Natural killer cell (primary cell): ENCODE measurements at regions not wholly inside any gene's neighbourhood (a gene's known extent, or its start where the extent isn't known, plus 50 kb on each side); places are given as distances from the start of the nearest gene placed in this dataset.

Source experiments
- ATAC-seq, 3 donors: fragments of 150-1000 bp in 2 of 3; fragments of 200-7000 bp in 1 of 3; cut with Tn5 transposase; 1 replicate in 1 of 3; 2 replicates in 2 of 3; pipeline ENCODE4 v1.10.0; 2021; ENCODE audit warnings: mild to moderate bottlenecking in 2 of 3, moderate library complexity in 2 of 3
- DNase-seq, 2 donors: peaks; one replicate each; pipeline versions ENCODE4 v3.0.0 to v3.0.0-alpha.2; 2013 to 2021; ENCODE audit warnings: mixed read lengths in 1 of 2
- H3K27ac ChIP-seq: one replicate; pipeline ENCODE4 v1.5.1; 2013; ENCODE audit warnings: mild to moderate bottlenecking, low read length
- H3K27me3 ChIP-seq: one replicate; pipeline ENCODE4 v1.6.1; 2013; ENCODE audit warnings: low read length; ENCODE audit not compliant: control insufficient read depth, insufficient read depth
- H3K36me3 ChIP-seq: one replicate; pipeline ENCODE4 v1.6.1; 2013; ENCODE audit warnings: low read length; ENCODE audit not compliant: control insufficient read depth, insufficient read depth
- H3K4me1 ChIP-seq: one replicate; pipeline ENCODE4 v1.6.1; 2013; ENCODE audit warnings: low read length; ENCODE audit not compliant: control insufficient read depth, insufficient read depth
- H3K4me3 ChIP-seq: one replicate; pipeline ENCODE4 v1.5.1; 2013; ENCODE audit warnings: low read length
- H3K9me3 ChIP-seq: one replicate; pipeline ENCODE4 v1.6.1; 2013; ENCODE audit warnings: low read length; ENCODE audit not compliant: control insufficient read depth, insufficient read depth
- H3K27ac Mint-ChIP-seq, 2 donors: one replicate each; pipeline ENCODE4 v1.8.0; 2022; ENCODE audit warnings: mild to moderate bottlenecking in 2 of 2, mixed read lengths in 2 of 2, moderate library complexity in 1 of 2
- H3K27me3 Mint-ChIP-seq, 2 donors: one replicate each; pipeline ENCODE4 v1.8.0; 2022; ENCODE audit warnings: low read depth in 2 of 2, mixed read lengths in 2 of 2
- H3K36me3 Mint-ChIP-seq: one replicate; pipeline ENCODE4 v1.8.0; 2022; ENCODE audit warnings: mixed read lengths
- H3K4me1 Mint-ChIP-seq, 2 donors: one replicate each; pipeline ENCODE4 v1.8.0; 2022; ENCODE audit warnings: mixed read lengths in 2 of 2
- H3K4me3 Mint-ChIP-seq: one replicate; pipeline ENCODE4 v1.8.0; 2022; ENCODE audit warnings: mild to moderate bottlenecking, moderate library complexity, mixed read lengths
- H3K9me3 Mint-ChIP-seq, 2 donors: one replicate each; pipeline ENCODE4 v1.8.0; 2022; ENCODE audit warnings: mixed read lengths in 2 of 2
- WGBS: methylation state at CpG from one replicate; pipeline ENCODE4 v1.1.7; 2013; ENCODE audit warnings: missing lambda C conversion rate; ENCODE audit not compliant: insufficient coverage; 5-methylcytosine and 5-hydroxymethylcytosine counted together
- intact Hi-C: fragments of 100-400 bp; cut with micrococcal nuclease; formaldehyde crosslinking; loops from one replicate; pipeline ENCODE4 v1.14.2; 2022
- TF ChIP-seq, protein P1 (sequence below): fragments of 200-600 bp; IDR thresholded peaks from one replicate; pipeline ENCODE4 v1.8.0; 2022; ENCODE audit warnings: antibody characterized with exemption

DNA sequence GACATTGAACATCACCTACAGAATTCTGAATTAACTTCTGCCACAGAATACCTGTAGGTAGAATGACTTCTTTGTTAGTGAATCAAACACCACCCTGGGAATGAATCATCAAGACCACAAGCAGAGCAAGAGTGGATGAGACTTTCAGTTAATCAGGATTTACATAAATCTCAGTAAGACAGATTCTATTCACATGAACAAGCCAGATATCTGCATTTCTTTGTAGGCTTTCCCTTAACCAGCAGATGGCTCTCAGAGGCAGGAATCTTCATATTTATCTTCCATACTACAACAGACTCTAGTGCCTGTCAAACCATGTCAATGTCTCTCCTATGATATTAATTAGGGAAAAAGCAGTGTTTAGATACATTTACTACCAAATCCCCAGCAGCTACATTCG is 412.1 kb downstream of the KLF12 start:
- WGBS: no CpG with 5 or more reads among the region's 1 CpG
- no peak for ATAC-seq
- Histone ChIP-seq H3K4me3 (no peak overlapping the region), H3K27ac (no peak overlapping the region), H3K9me3 (no peaks in the 10 kb centered on the region), H3K4me1 (peaks cover 7% of the 10 kb centered on the region), H3K36me3 (peaks cover 4% of the 10 kb centered on the region), H3K27me3 (no peaks in the 10 kb centered on the region)
- Mint-ChIP-seq H3K27ac (peak overlapping the region; percentile 60 to 70), H3K36me3 (no peaks in the 10 kb centered on the region), H3K4me3 (no peak overlapping the region), H3K27me3 (no peaks in the 10 kb centered on the region), H3K4me1 (peaks cover 28 to 41% of the 10 kb centered on the region in 2 donors), H3K9me3 (no peaks in the 10 kb centered on the region)
- DNase-seq: peak in 1 of 2 donors; percentile 52
- TF ChIP-seq, protein P1, sequence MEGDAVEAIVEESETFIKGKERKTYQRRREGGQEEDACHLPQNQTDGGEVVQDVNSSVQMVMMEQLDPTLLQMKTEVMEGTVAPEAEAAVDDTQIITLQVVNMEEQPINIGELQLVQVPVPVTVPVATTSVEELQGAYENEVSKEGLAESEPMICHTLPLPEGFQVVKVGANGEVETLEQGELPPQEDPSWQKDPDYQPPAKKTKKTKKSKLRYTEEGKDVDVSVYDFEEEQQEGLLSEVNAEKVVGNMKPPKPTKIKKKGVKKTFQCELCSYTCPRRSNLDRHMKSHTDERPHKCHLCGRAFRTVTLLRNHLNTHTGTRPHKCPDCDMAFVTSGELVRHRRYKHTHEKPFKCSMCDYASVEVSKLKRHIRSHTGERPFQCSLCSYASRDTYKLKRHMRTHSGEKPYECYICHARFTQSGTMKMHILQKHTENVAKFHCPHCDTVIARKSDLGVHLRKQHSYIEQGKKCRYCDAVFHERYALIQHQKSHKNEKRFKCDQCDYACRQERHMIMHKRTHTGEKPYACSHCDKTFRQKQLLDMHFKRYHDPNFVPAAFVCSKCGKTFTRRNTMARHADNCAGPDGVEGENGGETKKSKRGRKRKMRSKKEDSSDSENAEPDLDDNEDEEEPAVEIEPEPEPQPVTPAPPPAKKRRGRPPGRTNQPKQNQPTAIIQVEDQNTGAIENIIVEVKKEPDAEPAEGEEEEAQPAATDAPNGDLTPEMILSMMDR: no peak
- intact Hi-C loops: no loop called here

- peaks cover 34 to 44% of the 10 kb centered on the region in 2 donors for H3K4me1 Mint-ChIP-seq
- DNase-seq (no peak), ATAC-seq (no peak)
- intact Hi-C loops: no loop called here
- Histone ChIP-seq H3K4me3 (no peak overlapping the region), H3K4me1 (peaks cover 10% of the 10 kb centered on the region), H3K36me3 (peaks cover 4% of the 10 kb centered on the region), H3K27ac (no peak overlapping the region), H3K27me3 (no peaks in the 10 kb centered on the region), H3K9me3 (no peaks in the 10 kb centered on the region)
- peak overlapping the region; percentile 60 to 70 for H3K27ac Mint-ChIP-seq
- H3K9me3 Mint-ChIP-seq: no peaks in the 10 kb centered on the region
- TF ChIP-seq, protein P1: no peak
- WGBS: 97% methylated on average over 2 of the region's 4 CpGs
- H3K36me3 Mint-ChIP-seq: no peaks in the 10 kb centered on the region
- H3K27me3 Mint-ChIP-seq: no peaks in the 10 kb centered on the region
- H3K4me3 Mint-ChIP-seq: no peak overlapping the region
Observed at GRCh38 chr13:73721571-73721970, 412.6 kb downstream of the KLF12 start.

DNA sequence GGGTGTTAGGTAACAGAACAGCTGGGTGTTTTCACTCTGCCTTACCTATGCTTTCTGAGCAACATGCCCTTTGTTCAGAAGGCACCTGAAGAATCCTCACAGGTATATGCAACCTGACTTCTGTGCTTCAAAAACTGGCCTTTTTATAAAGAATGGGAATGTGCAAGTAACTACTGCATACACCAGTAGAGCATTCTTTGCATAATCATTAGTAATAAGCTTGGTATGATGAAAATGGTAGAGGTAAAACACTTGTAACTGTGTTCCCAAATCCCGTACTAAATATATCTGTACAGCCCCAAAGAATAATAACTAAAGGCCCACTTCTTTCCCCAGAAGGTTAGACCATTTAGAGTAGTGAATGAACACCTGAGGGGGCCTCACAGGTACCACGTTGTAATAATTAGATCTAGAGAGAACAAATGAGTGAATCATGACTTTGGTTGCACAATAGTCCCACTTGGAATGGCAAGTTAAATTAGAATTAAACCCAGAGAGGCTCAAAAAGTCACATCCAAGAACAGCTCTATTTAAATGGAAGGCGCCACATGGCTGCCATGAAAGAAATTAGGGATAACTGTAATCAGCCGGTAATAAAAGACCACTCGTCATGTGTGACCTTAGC is 413.9 kb downstream of the KLF12 start:
- no peaks in the 10 kb centered on the region for H3K27me3 Mint-ChIP-seq
- no peaks in the 10 kb centered on the region for H3K9me3 ChIP-seq
- peak overlapping the region; percentile 57 to 58 for H3K27ac Mint-ChIP-seq
- peaks cover 12% of the 10 kb centered on the region for H3K4me1 ChIP-seq
- H3K4me1 Mint-ChIP-seq: peaks cover 46 to 56% of the 10 kb centered on the region in 2 donors
- no peaks in the 10 kb centered on the region for H3K9me3 Mint-ChIP-seq
- H3K36me3 Mint-ChIP-seq: no peaks in the 10 kb centered on the region
- intact Hi-C loops: no loop called here
- peaks cover 4% of the 10 kb centered on the region for H3K36me3 ChIP-seq
- H3K4me3 ChIP-seq: no peak overlapping the region
- H3K4me3 Mint-ChIP-seq: no peak overlapping the region
- DNase-seq (no peak), ATAC-seq (no peak)
- WGBS: 97% methylated on average over 4 of the region's 5 CpGs
- H3K27ac ChIP-seq: no peak overlapping the region
- TF ChIP-seq, protein P1: no peak
- no peaks in the 10 kb centered on the region for H3K27me3 ChIP-seq

DNA sequence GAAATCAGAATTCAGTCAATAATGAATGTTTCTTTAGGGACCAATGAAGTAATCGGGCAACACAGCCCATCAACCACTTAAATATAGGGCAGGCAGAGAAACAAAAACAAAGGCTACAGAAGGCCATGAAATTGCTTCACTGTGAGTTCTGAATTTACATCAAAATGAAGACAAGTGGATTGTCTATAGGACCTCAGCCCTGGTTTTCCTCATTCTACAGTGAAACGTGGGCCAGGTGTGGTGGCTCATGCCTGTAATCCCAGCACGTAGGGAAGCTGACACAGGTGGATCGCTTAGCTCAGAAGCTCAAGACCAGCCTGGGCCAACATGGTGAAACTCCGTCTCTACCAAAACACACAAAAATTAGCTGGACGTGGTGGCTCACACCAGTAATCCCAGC is 416.0 kb downstream of the KLF12 start:
- Histone ChIP-seq H3K27ac (no peak overlapping the region), H3K4me3 (no peak overlapping the region), H3K4me1 (peaks cover 24% of the 10 kb centered on the region), H3K27me3 (no peaks in the 10 kb centered on the region), H3K36me3 (peaks cover 12% of the 10 kb centered on the region), H3K9me3 (no peaks in the 10 kb centered on the region)
- intact Hi-C loops: loop anchor here (5.0 kb wide), 1 partner anchor 49 kb away; no protein-coding TSS in a partner anchor
- no peaks in the 10 kb centered on the region for H3K27me3 Mint-ChIP-seq
- H3K27ac Mint-ChIP-seq: peak overlapping the region; percentile 85 to 97
- peaks cover 10% of the 10 kb centered on the region for H3K36me3 Mint-ChIP-seq
- TF ChIP-seq, protein P1: no peak
- H3K9me3 Mint-ChIP-seq: no peaks in the 10 kb centered on the region
- WGBS: 99% methylated on average over 6 of the region's 6 CpGs
- no peak for ATAC-seq
- DNase-seq: no peak
- no peak overlapping the region for H3K4me3 Mint-ChIP-seq
- peaks cover 65 to 68% of the 10 kb centered on the region in 2 donors for H3K4me1 Mint-ChIP-seq
